IPS DF 6.9 (cell line): ENCODE measurements at regions not wholly inside any gene's neighbourhood (a gene's known extent, or its start where the extent isn't known, plus 50 kb on each side); places are given as distances from the start of the nearest gene placed in this dataset.
"Not testable (repeated sequence)": the region's sequence is repeated elsewhere in the genome, so short reads cannot be mapped to it uniquely, and the experiment has no call there.

Source experiments
- DNase-seq: peaks from one replicate; pipeline ENCODE4 v3.0.0-alpha.2; 2013; ENCODE audit warnings: low read depth, low spot score
- H3K27ac ChIP-seq: one replicate; pipeline ENCODE4 v1.5.1; 2013; ENCODE audit warnings: low read length, control low read depth
- H3K27me3 ChIP-seq: 2 replicates; pipeline ENCODE4 v1.6.1; 2013; ENCODE audit warnings: mild to moderate bottlenecking, low read length; ENCODE audit not compliant: control insufficient read depth, insufficient read depth
- H3K36me3 ChIP-seq: 2 replicates; pipeline ENCODE4 v1.6.1; 2013; ENCODE audit warnings: low read length; ENCODE audit not compliant: control insufficient read depth, insufficient read depth
- H3K4me1 ChIP-seq: 2 replicates; pipeline ENCODE4 v1.6.1; 2013; ENCODE audit warnings: low read length; ENCODE audit not compliant: control insufficient read depth, insufficient read depth
- H3K4me3 ChIP-seq: 2 replicates; pipeline ENCODE4 v1.5.1; 2013; ENCODE audit warnings: mild to moderate bottlenecking, low read length
- H3K9me3 ChIP-seq: 2 replicates; pipeline ENCODE4 v1.6.1; 2013; ENCODE audit warnings: low read length, inconsistent platforms; ENCODE audit not compliant: control insufficient read depth, insufficient read depth
- WGBS: extraction: QIAGEN DNeasy Blood & Tissue Kit; methylation state at CpG from one replicate; pipeline ENCODE4 v1.1.7; 2013; ENCODE audit warnings: mixed read lengths, missing lambda C conversion rate; ENCODE audit not compliant: insufficient read length, insufficient coverage; 5-methylcytosine and 5-hydroxymethylcytosine counted together

- Histone ChIP-seq H3K27me3 (no peaks in the 10 kb centered on the region), H3K27ac (no peak overlapping the region), H3K9me3 (no peaks in the 10 kb centered on the region), H3K4me1 (no peaks in the 10 kb centered on the region), H3K36me3 (no peaks in the 10 kb centered on the region), H3K4me3 (no peak overlapping the region)
- WGBS = no CpG with 5 or more reads among the region's 11 CpGs
- DNase-seq = no peak
These were observed 360.4 kb upstream of the ZNF32 start for GRCh38 chr10:44008917-44009709.

GRCh38 chr10:44008270-44008916 lies 359.7 kb upstream of the ZNF32 start:
- DNase-seq = no peak
- Histone ChIP-seq H3K9me3 (no peaks in the 10 kb centered on the region), H3K4me1 (no peaks in the 10 kb centered on the region), H3K4me3 (no peak overlapping the region), H3K27me3 (no peaks in the 10 kb centered on the region), H3K27ac (no peak overlapping the region), H3K36me3 (no peaks in the 10 kb centered on the region)
- WGBS = no CpG with 5 or more reads among the region's 10 CpGs

DNA sequence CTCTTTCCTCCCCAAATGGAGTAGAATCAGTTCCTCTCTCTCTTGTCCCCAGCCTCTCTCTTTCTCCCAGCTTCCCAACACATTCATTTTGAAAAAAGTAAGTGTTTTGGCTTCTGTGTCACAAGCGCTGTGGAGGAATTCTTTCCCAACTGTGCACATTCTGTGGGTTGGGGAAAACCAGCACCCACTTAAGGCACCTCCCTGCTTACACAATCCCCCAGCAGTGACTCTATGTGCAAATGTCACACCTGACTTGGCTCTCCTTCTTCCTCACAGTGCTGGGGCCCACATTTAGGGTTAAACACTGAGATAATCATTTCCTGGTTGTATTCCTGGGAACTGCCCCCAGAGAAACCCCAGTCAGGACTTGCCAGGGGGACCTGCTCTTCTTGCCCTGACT lies 358.1 kb upstream of the ZNF32 start:
- no peak for DNase-seq

GRCh38 chr10:44005788-44006099 lies 357.1 kb upstream of the ZNF32 start:
- no CpG with 5 or more reads among the region's 12 CpGs for WGBS
- Histone ChIP-seq H3K36me3 (no peaks in the 10 kb centered on the region), H3K4me3 (no peak overlapping the region)

More for the DNA sequence above, 358.1 kb upstream of the ZNF32 start:
- H3K36me3 ChIP-seq = no peaks in the 10 kb centered on the region
- no peaks in the 10 kb centered on the region for H3K27me3 ChIP-seq
- no peaks in the 10 kb centered on the region for H3K4me1 ChIP-seq
- no peaks in the 10 kb centered on the region for H3K9me3 ChIP-seq
- WGBS = no CpG with 5 or more reads among the region's 1 CpG
- H3K4me3 ChIP-seq = no peak overlapping the region
- no peak overlapping the region for H3K27ac ChIP-seq

GRCh38 chr10:44004913-44005787 lies 356.5 kb upstream of the ZNF32 start:
- no peaks in the 10 kb centered on the region for H3K4me1 ChIP-seq

More at GRCh38 chr10:44005788-44006099, 357.1 kb upstream of the ZNF32 start:
- H3K27ac ChIP-seq = no peak overlapping the region
- DNase-seq = no peak
- H3K4me1 ChIP-seq = no peaks in the 10 kb centered on the region
- no peaks in the 10 kb centered on the region for H3K27me3 ChIP-seq
- H3K9me3 ChIP-seq = no peaks in the 10 kb centered on the region

GRCh38 chr10:43998021-43998809 lies 349.5 kb upstream of the ZNF32 start:
- DNase-seq = no peak
- H3K9me3 ChIP-seq = no peaks in the 10 kb centered on the region
- no peak overlapping the region for H3K27ac ChIP-seq
- H3K4me3 ChIP-seq = no peak overlapping the region
- no peaks in the 10 kb centered on the region for H3K27me3 ChIP-seq
- H3K36me3 ChIP-seq = no peaks in the 10 kb centered on the region
- H3K4me1 ChIP-seq = no peaks in the 10 kb centered on the region
- WGBS = no CpG with 5 or more reads among the region's 4 CpGs

More at GRCh38 chr10:44004913-44005787, 356.5 kb upstream of the ZNF32 start:
- H3K4me3 ChIP-seq = no peak overlapping the region
- H3K27ac ChIP-seq = no peak overlapping the region
- WGBS = no CpG with 5 or more reads among the region's 43 CpGs
- H3K36me3 ChIP-seq = no peaks in the 10 kb centered on the region
- no peaks in the 10 kb centered on the region for H3K27me3 ChIP-seq
- H3K9me3 ChIP-seq = no peaks in the 10 kb centered on the region
- no peak for DNase-seq

GRCh38 chr10:43997330-43997729 lies 348.6 kb upstream of the ZNF32 start:
- H3K36me3 ChIP-seq = no peaks in the 10 kb centered on the region
- H3K4me1 ChIP-seq = no peaks in the 10 kb centered on the region
- no peaks in the 10 kb centered on the region for H3K27me3 ChIP-seq
- no peaks in the 10 kb centered on the region; the same call in 1 of the 2 replicates for H3K9me3 ChIP-seq
- WGBS = no CpG with 5 or more reads among the region's 3 CpGs
- H3K4me3 ChIP-seq = no peak overlapping the region
- no peak for DNase-seq
- H3K27ac ChIP-seq = no peak overlapping the region

DNA sequence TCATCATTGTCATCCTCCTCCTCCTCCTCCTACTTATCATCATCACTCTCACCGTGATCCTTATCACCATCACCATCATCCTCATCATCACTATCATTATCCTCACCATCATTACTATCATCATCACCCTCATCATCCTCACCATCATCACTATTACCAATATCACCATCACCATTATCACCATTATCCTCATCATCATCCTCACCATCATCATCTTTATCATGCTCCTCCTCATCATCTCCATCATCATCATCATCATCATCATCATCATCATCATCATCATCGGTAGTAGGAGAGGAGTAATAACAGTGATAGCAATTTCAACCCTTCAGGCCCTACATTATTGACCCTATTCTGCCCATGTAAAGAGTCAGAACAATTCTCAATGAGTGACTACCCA lies 345.9 kb upstream of the ZNF32 start:
- no peaks in the 10 kb centered on the region for H3K36me3 ChIP-seq
- no peaks in the 10 kb centered on the region; the same call in 1 of the 2 replicates for H3K9me3 ChIP-seq
- no peak overlapping the region for H3K4me3 ChIP-seq
- no peaks in the 10 kb centered on the region for H3K4me1 ChIP-seq
- 100% methylated on average over 1 of the region's 2 CpGs for WGBS
- no peak for DNase-seq
- no peaks in the 10 kb centered on the region for H3K27me3 ChIP-seq
- no peak overlapping the region for H3K27ac ChIP-seq

DNA sequence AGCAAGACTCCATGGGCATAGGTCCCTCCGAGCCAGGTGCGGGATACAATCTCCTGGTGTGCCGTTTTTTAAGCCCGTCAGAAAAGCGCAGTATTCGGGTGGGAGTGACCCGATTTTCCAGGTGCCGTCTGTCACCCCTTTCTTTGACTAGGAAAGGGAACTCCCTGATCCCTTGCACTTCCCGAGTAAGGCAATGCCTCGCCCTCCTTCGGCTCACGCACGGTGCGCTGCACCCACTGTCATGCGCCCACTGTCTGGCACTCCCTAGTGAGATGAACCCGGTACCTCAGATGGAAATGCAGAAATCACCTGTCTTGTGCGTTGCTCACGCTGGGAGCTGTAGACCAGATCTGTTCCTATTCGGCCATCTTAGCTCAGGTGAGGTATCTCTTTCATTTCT lies 344.1 kb upstream of the ZNF32 start:
- DNase-seq, H3K4me3 ChIP-seq, H3K36me3 ChIP-seq, H3K27me3 ChIP-seq, H3K27ac ChIP-seq, H3K4me1 ChIP-seq, H3K9me3 ChIP-seq: not testable (repeated sequence)
- WGBS = no CpG with 5 or more reads among the region's 19 CpGs

DNA sequence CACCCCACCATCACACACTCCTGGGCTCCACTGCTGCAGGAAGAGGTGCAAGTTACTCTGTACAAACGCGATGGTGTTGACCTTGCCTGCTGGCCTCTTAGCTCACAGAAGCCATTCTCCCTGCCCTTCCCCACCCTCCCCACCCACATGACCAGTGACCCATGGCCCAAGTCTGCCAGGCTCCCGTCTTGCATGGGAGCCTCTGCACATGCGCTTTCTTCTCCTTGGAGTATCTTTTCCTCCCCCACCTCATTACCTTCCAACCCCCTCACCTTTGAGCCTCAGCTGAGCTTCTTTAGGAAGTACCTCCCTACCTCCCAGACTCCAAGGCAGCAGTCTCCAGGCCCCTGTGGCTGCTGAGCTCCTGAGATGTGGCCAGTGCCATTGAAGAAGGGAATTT lies 337.7 kb upstream of the ZNF32 start:
- no peak for DNase-seq
- WGBS = no CpG with 5 or more reads among the region's 4 CpGs
- Histone ChIP-seq H3K9me3 (no peaks in the 10 kb centered on the region), H3K4me1 (no peaks in the 10 kb centered on the region), H3K36me3 (no peaks in the 10 kb centered on the region), H3K27me3 (no peaks in the 10 kb centered on the region), H3K4me3 (no peak overlapping the region), H3K27ac (no peak overlapping the region)
